Activated CD4-positive, alpha-beta memory T cell treated with anti-CD3 and anti-CD28 coated beads for 36 hours (primary cell): ENCODE measurements at regions not wholly inside any gene's neighbourhood (a gene's known extent, or its start where the extent isn't known, plus 50 kb on each side); places are given as distances from the start of the nearest gene placed in this dataset.
"Not testable (repeated sequence)": the region's sequence is repeated elsewhere in the genome, so short reads cannot be mapped to it uniquely, and the experiment has no call there.

ENCODE experiments used
- CTCF ChIA-PET: fragments of 350-600 bp; sonication (Branson Sonifier 250); formaldehyde crosslinking; loops from one replicate; lab custom pipeline; 2021; ENCODE audit warnings: antibody characterized with exemption, inconsistent platforms; lab: Charles Lee
- POLR2A ChIA-PET: fragments of 350-600 bp; sonication (Branson Sonifier 250); formaldehyde crosslinking; loops from one replicate; lab custom pipeline; 2021; ENCODE audit warnings: antibody characterized with exemption; lab: Charles Lee
- DNase-seq: peaks from one replicate; pipeline ENCODE4 v3.0.0-alpha.2; 2020
- H3K27ac Mint-ChIP-seq: one replicate; pipeline ENCODE4 v1.8.0; 2021; ENCODE audit warnings: mixed read lengths
- H3K27me3 Mint-ChIP-seq: one replicate; pipeline ENCODE4 v1.8.0; 2021; ENCODE audit warnings: mixed read lengths
- H3K36me3 Mint-ChIP-seq: one replicate; pipeline ENCODE4 v1.8.0; 2021; ENCODE audit warnings: mixed read lengths
- H3K4me1 Mint-ChIP-seq: one replicate; pipeline ENCODE4 v1.8.0; 2021; ENCODE audit warnings: low read depth, mixed read lengths
- H3K4me3 Mint-ChIP-seq: one replicate; pipeline ENCODE4 v1.8.0; 2021; ENCODE audit warnings: mild to moderate bottlenecking, mixed read lengths
- H3K9me3 Mint-ChIP-seq: one replicate; pipeline ENCODE4 v1.8.0; 2021; ENCODE audit warnings: mixed read lengths
- intact Hi-C: fragments of 100-400 bp; cut with micrococcal nuclease; formaldehyde crosslinking; loops from one replicate; pipeline ENCODE4 v1.15.1; 2023

DNA sequence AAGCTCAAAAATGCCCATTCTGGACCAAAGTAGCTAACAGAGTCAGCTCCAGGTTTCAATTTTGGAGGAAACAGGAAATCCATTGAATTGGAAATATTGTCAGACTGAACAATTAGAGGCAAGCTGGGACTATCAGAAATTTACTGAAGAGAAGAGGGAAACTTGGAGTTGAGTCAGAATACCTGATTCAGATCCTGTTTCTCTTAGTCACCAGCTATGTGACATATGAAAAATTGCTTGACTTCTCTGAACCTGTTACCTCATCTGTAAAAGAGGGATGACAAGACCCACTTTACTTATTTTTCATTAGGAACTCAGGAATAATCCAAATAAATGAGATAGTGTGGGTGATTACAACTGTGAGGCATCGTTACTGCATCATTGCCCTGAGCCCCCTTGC, 148.9 kb upstream of the CADM1 start:
- ChIA-PET POLR2A (no interaction called here), CTCF (no interaction called here)
- Mint-ChIP-seq H3K4me1 (no peaks in the 10 kb centered on the region), H3K27ac (no peak overlapping the region), H3K27me3 (peaks cover 16% of the 10 kb centered on the region), H3K4me3 (no peak overlapping the region), H3K36me3 (no peaks in the 10 kb centered on the region), H3K9me3 (no peaks in the 10 kb centered on the region)
- intact Hi-C loops, result no loop called here
- no peak for DNase-seq

DNA sequence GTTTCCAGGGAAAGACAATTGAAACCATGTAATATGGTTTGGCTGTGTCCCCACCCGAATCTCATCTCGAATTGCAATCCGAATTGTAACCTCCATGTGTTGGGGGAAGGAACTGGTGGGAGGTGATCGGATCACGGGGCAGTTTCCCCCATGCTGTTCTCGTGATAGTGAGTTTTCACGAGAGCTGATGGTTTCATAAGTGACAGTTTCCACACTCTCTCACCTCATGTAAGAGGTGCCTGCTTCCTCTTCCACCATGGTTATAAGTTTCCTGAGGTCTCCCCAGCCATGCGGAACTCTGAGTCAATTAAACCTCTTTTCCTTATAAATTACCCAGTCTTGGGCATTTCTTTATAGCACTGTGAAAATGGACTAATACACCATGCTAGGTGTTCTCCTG, 148.3 kb upstream of the CADM1 start:
- ChIA-PET CTCF (no interaction called here), POLR2A (no interaction called here)
- intact Hi-C loops, result no loop called here
- H3K4me3 Mint-ChIP-seq, result no peak overlapping the region
- H3K36me3 Mint-ChIP-seq, result no peaks in the 10 kb centered on the region
- peaks cover 15% of the 10 kb centered on the region for H3K27me3 Mint-ChIP-seq
- H3K4me1 Mint-ChIP-seq, result no peaks in the 10 kb centered on the region
- H3K27ac Mint-ChIP-seq, result no peak overlapping the region
- no peaks in the 10 kb centered on the region for H3K9me3 Mint-ChIP-seq
- DNase-seq, result no peak

GRCh38 chr11:115652094-115652493, 147.9 kb upstream of the CADM1 start:
- H3K4me3 Mint-ChIP-seq, result no peak overlapping the region
- no peaks in the 10 kb centered on the region for H3K9me3 Mint-ChIP-seq
- no peaks in the 10 kb centered on the region for H3K36me3 Mint-ChIP-seq
- POLR2A ChIA-PET, result no interaction called here
- no peak for DNase-seq
- no peaks in the 10 kb centered on the region for H3K4me1 Mint-ChIP-seq
- intact Hi-C loops, result no loop called here
- CTCF ChIA-PET, result no interaction called here
- H3K27ac Mint-ChIP-seq, result no peak overlapping the region
- H3K27me3 Mint-ChIP-seq, result peaks cover 16% of the 10 kb centered on the region

DNA sequence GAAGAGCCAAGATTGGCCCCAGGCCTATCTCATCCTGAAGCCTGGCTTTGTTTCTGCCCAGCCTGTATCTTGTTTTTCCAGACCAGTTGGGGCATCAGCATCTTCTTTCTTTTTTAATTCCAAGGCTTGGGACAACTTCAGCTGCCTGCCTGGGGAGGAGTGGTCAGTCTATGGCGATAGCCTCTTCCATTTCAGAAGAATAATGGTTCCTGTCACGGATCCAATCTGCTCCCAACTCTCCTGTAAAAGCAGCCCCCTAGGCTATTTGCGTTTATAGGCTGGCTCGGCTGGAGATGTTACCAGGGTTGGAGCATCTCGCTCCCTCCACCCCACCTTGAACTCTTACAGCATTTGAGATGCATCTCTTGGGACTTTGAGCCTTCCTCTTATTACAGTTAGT, 145.2 kb upstream of the CADM1 start:
- Mint-ChIP-seq H3K27me3 (peaks cover 24% of the 10 kb centered on the region), H3K4me1 (no peaks in the 10 kb centered on the region), H3K4me3 (no peak overlapping the region), H3K9me3 (no peaks in the 10 kb centered on the region), H3K36me3 (no peaks in the 10 kb centered on the region), H3K27ac (no peak overlapping the region)
- no peak for DNase-seq
- ChIA-PET CTCF (no interaction called here), POLR2A (no interaction called here)
- intact Hi-C loops, result no loop called here

GRCh38 chr11:115645631-115646317, 141.6 kb upstream of the CADM1 start:
- no peak for DNase-seq

GRCh38 chr11:115644856-115645255, 140.6 kb upstream of the CADM1 start:
- Mint-ChIP-seq H3K9me3 (no peaks in the 10 kb centered on the region), H3K36me3 (no peaks in the 10 kb centered on the region), H3K27ac (no peak overlapping the region), H3K4me1 (no peaks in the 10 kb centered on the region), H3K4me3 (no peak overlapping the region), H3K27me3 (peaks cover 10% of the 10 kb centered on the region)
- no peak for DNase-seq
- CTCF ChIA-PET, result no interaction called here
- POLR2A ChIA-PET, result no interaction called here
- intact Hi-C loops, result no loop called here

More at GRCh38 chr11:115645631-115646317, 141.6 kb upstream of the CADM1 start:
- ChIA-PET CTCF (no interaction called here), POLR2A (no interaction called here)
- Mint-ChIP-seq H3K27ac (no peak overlapping the region), H3K4me3 (no peak overlapping the region), H3K9me3 (no peaks in the 10 kb centered on the region), H3K4me1 (no peaks in the 10 kb centered on the region), H3K27me3 (peaks cover 10% of the 10 kb centered on the region), H3K36me3 (no peaks in the 10 kb centered on the region)
- intact Hi-C loops, result no loop called here

DNA sequence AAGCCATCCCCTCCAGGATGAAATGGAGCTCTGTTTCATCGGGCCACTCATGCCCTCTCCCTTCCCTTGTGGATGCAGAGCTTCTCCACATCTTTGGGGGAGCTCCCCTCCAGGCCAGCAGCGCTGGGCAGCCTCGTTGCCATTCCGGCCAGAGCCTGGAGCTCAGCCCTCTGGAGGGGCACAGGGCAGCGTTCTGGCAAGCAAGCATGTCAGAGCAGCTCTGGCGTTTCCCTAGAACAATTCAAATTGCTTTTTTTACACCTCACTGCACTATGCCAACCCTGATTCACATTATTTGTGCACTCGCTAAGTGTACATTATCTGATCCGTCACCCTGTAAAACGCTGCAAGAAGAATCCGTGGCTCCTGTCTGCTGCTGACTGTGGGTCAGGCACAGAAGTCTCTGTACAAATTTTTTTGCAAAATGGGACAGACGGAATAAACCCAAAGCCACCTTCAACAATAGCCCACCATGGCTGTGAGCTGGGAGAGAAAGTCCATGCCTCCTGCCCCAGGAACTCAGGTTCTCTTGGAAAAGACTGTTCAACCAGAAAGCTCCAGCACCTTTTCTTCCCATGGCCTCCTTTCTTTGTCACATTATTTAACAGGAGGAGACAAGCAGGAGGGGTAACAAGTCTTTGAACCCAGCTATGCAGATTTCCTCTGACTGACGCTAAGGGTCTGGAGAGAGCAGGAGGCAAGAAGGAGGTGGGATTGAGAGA, 139.5 kb upstream of the CADM1 start:
- Mint-ChIP-seq H3K9me3 (no peaks in the 10 kb centered on the region), H3K27me3 (peaks cover 10% of the 10 kb centered on the region), H3K4me3 (no peak overlapping the region), H3K4me1 (no peaks in the 10 kb centered on the region), H3K36me3 (no peaks in the 10 kb centered on the region), H3K27ac (no peak overlapping the region)
- DNase-seq, result no peak
- POLR2A ChIA-PET, result no interaction called here
- CTCF ChIA-PET, result no interaction called here
- intact Hi-C loops, result no loop called here

- DNase-seq, result no peak
- ChIA-PET CTCF (no interaction called here), POLR2A (no interaction called here)
- Mint-ChIP-seq H3K36me3 (no peaks in the 10 kb centered on the region), H3K27ac (no peak overlapping the region), H3K27me3 (peaks cover 10% of the 10 kb centered on the region), H3K4me3 (no peak overlapping the region), H3K4me1 (no peaks in the 10 kb centered on the region), H3K9me3 (no peaks in the 10 kb centered on the region)
- intact Hi-C loops, result no loop called here
These were observed 138.4 kb upstream of the CADM1 start for GRCh38 chr11:115642660-115643059.

- ChIA-PET POLR2A (no interaction called here), CTCF (no interaction called here)
- H3K9me3 Mint-ChIP-seq, result no peaks in the 10 kb centered on the region
- H3K27me3 Mint-ChIP-seq, result no peaks in the 10 kb centered on the region
- no peak overlapping the region for H3K27ac Mint-ChIP-seq
- H3K4me1 Mint-ChIP-seq, result no peaks in the 10 kb centered on the region
- no peaks in the 10 kb centered on the region for H3K36me3 Mint-ChIP-seq
- DNase-seq, result no peak
- intact Hi-C loops, result no loop called here
- no peak overlapping the region for H3K4me3 Mint-ChIP-seq
These were observed 133.5 kb upstream of the CADM1 start for GRCh38 chr11:115637599-115638241.

- Mint-ChIP-seq H3K4me3 (no peak overlapping the region), H3K27me3 (no peaks in the 10 kb centered on the region), H3K9me3 (no peaks in the 10 kb centered on the region), H3K36me3 (no peaks in the 10 kb centered on the region), H3K27ac (no peak overlapping the region), H3K4me1 (no peaks in the 10 kb centered on the region)
- intact Hi-C loops, result no loop called here
- CTCF ChIA-PET, result no interaction called here
- DNase-seq, result no peak
- POLR2A ChIA-PET, result no interaction called here
These were observed 132.7 kb upstream of the CADM1 start for GRCh38 chr11:115636753-115637527.

DNA sequence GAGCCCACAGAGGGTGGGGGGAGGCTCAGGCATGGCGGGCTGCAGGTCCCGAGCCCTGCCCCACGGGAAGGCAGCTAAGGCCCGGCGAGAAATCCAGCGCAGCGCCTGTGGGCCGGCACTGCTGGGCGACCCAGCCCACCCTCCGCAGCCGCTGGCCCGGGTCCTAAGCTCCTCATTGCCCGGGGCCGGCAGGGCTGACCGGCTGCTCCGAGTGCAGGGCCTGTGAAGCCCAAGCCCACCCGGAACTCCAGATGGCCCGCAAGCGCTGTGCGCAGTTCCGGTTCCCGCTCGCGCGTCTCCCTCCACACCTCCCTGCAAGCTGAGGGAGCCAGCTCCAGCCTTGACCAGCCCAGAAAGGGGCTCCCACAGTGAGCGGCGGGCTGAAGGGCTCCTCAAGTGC, 129.8 kb upstream of the CADM1 start:
- H3K9me3 Mint-ChIP-seq, H3K27me3 Mint-ChIP-seq, H3K4me1 Mint-ChIP-seq, intact Hi-C loops, H3K36me3 Mint-ChIP-seq, H3K4me3 Mint-ChIP-seq, POLR2A ChIA-PET, H3K27ac Mint-ChIP-seq, CTCF ChIA-PET, DNase-seq: not testable (repeated sequence)

DNA sequence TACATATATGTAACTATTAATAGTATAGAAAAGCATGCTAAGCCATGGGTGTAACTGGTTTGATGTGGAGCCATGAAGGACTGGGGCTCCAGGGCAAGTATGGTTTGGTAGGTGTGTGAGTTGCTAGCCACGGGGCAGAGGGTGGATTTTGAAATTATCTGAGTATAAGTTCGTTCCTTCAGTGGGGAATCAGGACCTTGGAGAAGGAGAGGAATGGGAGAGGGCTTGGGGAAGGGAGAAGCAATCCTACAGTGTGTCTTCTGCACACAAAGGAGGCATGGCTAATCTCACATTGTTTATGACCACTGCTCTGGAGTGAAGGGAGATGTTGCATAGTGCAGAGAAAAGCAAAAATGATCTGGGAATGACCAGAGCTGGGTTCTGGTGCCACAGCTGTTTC, 127.8 kb upstream of the CADM1 start:
- CTCF ChIA-PET, result no interaction called here

More for the DNA sequence above, 127.8 kb upstream of the CADM1 start:
- intact Hi-C loops, result no loop called here
- Mint-ChIP-seq H3K4me1 (no peaks in the 10 kb centered on the region), H3K27me3 (peaks cover 2% of the 10 kb centered on the region), H3K9me3 (no peaks in the 10 kb centered on the region), H3K27ac (no peak overlapping the region), H3K36me3 (no peaks in the 10 kb centered on the region), H3K4me3 (no peak overlapping the region)
- POLR2A ChIA-PET, result no interaction called here
- DNase-seq, result no peak
